ENCODE measurements at regions not wholly inside any gene's neighbourhood (a gene's known extent, or its start where the extent isn't known, plus 50 kb on each side); places are given as distances from the start of the nearest gene placed in this dataset.
"Not testable (repeated sequence)": the region's sequence is repeated elsewhere in the genome, so short reads cannot be mapped to it uniquely, and the experiment has no call there.

GRCh38 chr14:105944632-105945610 lies 418.5 kb downstream of the TMEM121 start:
- Histone ChIP-seq H3K4me1 (no peaks in the 10 kb centered on the region), H3K27me3 (peaks cover 0 to 5% of the 10 kb centered on the region in 2 donors), H3K27ac (no peak overlapping the region), H3K9me3 (peaks cover 0 to 4% (median 0%) of the 10 kb centered on the region in 3 donors), H3K4me3 (no peak overlapping the region), H3K36me3 (no peaks in the 10 kb centered on the region)
- peak; percentile 74 to 77 for TF ChIP-seq CTCF (IDR thresholded peaks at IDR 0.05)
- intact Hi-C loops (cut with DNase I; ENCODE audit: low total_unique reads): no loop called here
- DNase-seq: peak in 1 of 2 donors; percentile 63

GRCh38 chr14:105945896-105946295 lies 419.5 kb downstream of the TMEM121 start:
- H3K4me3 ChIP-seq: no peak overlapping the region
- H3K4me1 ChIP-seq: no peaks in the 10 kb centered on the region
- intact Hi-C loops (cut with DNase I; ENCODE audit: low total_unique reads): no loop called here
- no peaks in the 10 kb centered on the region for H3K36me3 ChIP-seq
- H3K27me3 ChIP-seq: peaks cover 0 to 5% of the 10 kb centered on the region in 2 donors
- H3K27ac ChIP-seq: no peak overlapping the region
- no peak for TF ChIP-seq CTCF (IDR thresholded peaks at IDR 0.05)
- no peak for DNase-seq
- H3K9me3 ChIP-seq: no peaks in the 10 kb centered on the region

- intact Hi-C loops (cut with DNase I; ENCODE audit: low total_unique reads): no loop called here
- H3K9me3 ChIP-seq: no peaks in the 10 kb centered on the region
Measured at GRCh38 chr14:105947599-105947998, 421.2 kb downstream of the TMEM121 start.

GRCh38 chr14:105948955-105949354 lies 422.6 kb downstream of the TMEM121 start:
- intact Hi-C loops (cut with DNase I; ENCODE audit: low total_unique reads); H3K4me3 ChIP-seq; H3K4me1 ChIP-seq; H3K27ac ChIP-seq; H3K27me3 ChIP-seq; H3K36me3 ChIP-seq; H3K9me3 ChIP-seq; DNase-seq: not testable (repeated sequence)

More at GRCh38 chr14:105947599-105947998, 421.2 kb downstream of the TMEM121 start:
- Histone ChIP-seq H3K27me3 (peaks cover 0 to 9% of the 10 kb centered on the region in 2 donors), H3K27ac (no peak overlapping the region), H3K4me1 (no peaks in the 10 kb centered on the region), H3K4me3 (no peak overlapping the region), H3K36me3 (no peaks in the 10 kb centered on the region)
- no peak for DNase-seq
- TF ChIP-seq CTCF (IDR thresholded peaks at IDR 0.05): no peak

GRCh38 chr14:105950364-105950892 lies 424.0 kb downstream of the TMEM121 start:
- H3K27ac ChIP-seq; intact Hi-C loops (cut with DNase I; ENCODE audit: low total_unique reads); H3K36me3 ChIP-seq; H3K4me3 ChIP-seq; H3K9me3 ChIP-seq; DNase-seq; H3K4me1 ChIP-seq; H3K27me3 ChIP-seq: not testable (repeated sequence)

- Histone ChIP-seq H3K36me3 (no peaks in the 10 kb centered on the region), H3K27me3 (peaks cover 0 to 4% of the 10 kb centered on the region in 2 donors), H3K27ac (no peak overlapping the region), H3K4me3 (no peak overlapping the region), H3K4me1 (no peaks in the 10 kb centered on the region), H3K9me3 (no peaks in the 10 kb centered on the region)
- no peak for TF ChIP-seq CTCF (IDR thresholded peaks at IDR 0.05)
- no peak for DNase-seq
- intact Hi-C loops (cut with DNase I; ENCODE audit: low total_unique reads): no loop called here
Measured at GRCh38 chr14:105951399-105951798, 425.0 kb downstream of the TMEM121 start.

Measured in tibial artery (tissue), 4 donors.